Left lung (tissue), 4 donors: ENCODE measurements at regions not wholly inside any gene's neighbourhood (a gene's known extent, or its start where the extent isn't known, plus 50 kb on each side); places are given as distances from the start of the nearest gene placed in this dataset.

Experiments
- ATAC-seq: fragments of 200-7000 bp; cut with Tn5 transposase; one replicate; pipeline ENCODE4 v1.9.1; 2020; ENCODE audit warnings: moderate library complexity
- DNase-seq, 4 donors: peaks; one replicate each; pipeline ENCODE4 v3.0.0-alpha.2; 2013 to 2020
- H3K27ac ChIP-seq, 2 donors: fragments of 200-600 bp; sonication (generic) in 1 of 2; one replicate each; pipeline versions ENCODE4 v1.5.0 to v1.8.0; 2020 to 2021
- H3K27me3 ChIP-seq, 2 donors: fragments of 200-600 bp; sonication (generic) in 1 of 2; one replicate each; pipeline versions ENCODE4 v1.5.0 to v1.8.0; 2020 to 2021
- H3K36me3 ChIP-seq, 2 donors: fragments of 200-600 bp; sonication (generic) in 1 of 2; one replicate each; pipeline versions ENCODE4 v1.5.0 to v1.8.0; 2020 to 2021
- H3K4me1 ChIP-seq, 2 donors: fragments of 200-600 bp; one replicate each; pipeline ENCODE4 v1.8.0; 2021
- H3K4me3 ChIP-seq, 2 donors: fragments of 200-600 bp; sonication (generic) in 1 of 2; one replicate each; pipeline versions ENCODE4 v1.5.0 to v1.8.0; 2020 to 2021; ENCODE audit warnings: mild to moderate bottlenecking in 1 of 2
- H3K9me3 ChIP-seq, 2 donors: fragments of 200-600 bp; sonication (generic) in 1 of 2; one replicate each; pipeline versions ENCODE4 v1.5.0 to v1.8.0; 2020 to 2021
- CTCF ChIP-seq, 2 donors: fragments of 200-600 bp; sonication (generic) in 1 of 2; IDR thresholded peaks; one replicate each; pipeline versions ENCODE4 v1.5.0 to v1.8.0; 2021; ENCODE audit warnings: antibody characterized with exemption in 2 of 2
- intact Hi-C, 2 donors: fragments of 100-400 bp; cut with DNase I; formaldehyde crosslinking; loops; one replicate each; pipeline versions ENCODE4 v1.11.2 to v1.14.2; 2022
- donor health status: DM: no; HTN: yes; CAD: no.
- donor health status: DM: no; HTN: no; CAD: no.

GRCh38 chr11:27192184-27192583 is 151.6 kb downstream of the BBOX1 start:
- ATAC-seq (no peak), DNase-seq (no peak)
- intact Hi-C loops = no loop called here
- Histone ChIP-seq H3K4me1 (no peaks in the 10 kb centered on the region), H3K9me3 (no peaks in the 10 kb centered on the region), H3K27me3 (peaks cover 9 to 44% of the 10 kb centered on the region in 2 donors), H3K4me3 (no peak overlapping the region), H3K27ac (no peak overlapping the region), H3K36me3 (no peaks in the 10 kb centered on the region)
- no peak for TF ChIP-seq CTCF (IDR thresholded peaks at IDR 0.05)

- Histone ChIP-seq H3K9me3 (no peaks in the 10 kb centered on the region), H3K27me3 (peaks cover 9 to 42% of the 10 kb centered on the region in 2 donors), H3K36me3 (no peaks in the 10 kb centered on the region), H3K4me3 (no peak overlapping the region), H3K4me1 (no peaks in the 10 kb centered on the region), H3K27ac (no peak overlapping the region)
- no peak for TF ChIP-seq CTCF (IDR thresholded peaks at IDR 0.05)
- ATAC-seq (no peak), DNase-seq (no peak)
- intact Hi-C loops = no loop called here
Measured at GRCh38 chr11:27191639-27192038, 151.0 kb downstream of the BBOX1 start.

- no peaks in the 10 kb centered on the region for H3K4me1 ChIP-seq
- no peak overlapping the region for H3K27ac ChIP-seq
- DNase-seq = no peak
- H3K27me3 ChIP-seq = peaks cover 0 to 32% of the 10 kb centered on the region in 2 donors
- no peaks in the 10 kb centered on the region for H3K9me3 ChIP-seq
- intact Hi-C loops = loop anchor here in 1 of 2 donors (5.0 kb wide), 1 partner anchor 104 kb away; no protein-coding TSS in a partner anchor
- no peak for ATAC-seq
- H3K36me3 ChIP-seq = no peaks in the 10 kb centered on the region
- no peak for TF ChIP-seq CTCF (IDR thresholded peaks at IDR 0.05)
- H3K4me3 ChIP-seq = no peak overlapping the region
Measured at GRCh38 chr11:27188696-27189095, 148.1 kb downstream of the BBOX1 start.

- no peak for TF ChIP-seq CTCF (IDR thresholded peaks at IDR 0.05)
- no peaks in the 10 kb centered on the region for H3K9me3 ChIP-seq
- peaks cover 2 to 36% of the 10 kb centered on the region in 2 donors for H3K27me3 ChIP-seq
- intact Hi-C loops = loop anchor here in 1 of 2 donors (5.0 kb wide), 1 partner anchor 104 kb away; no protein-coding TSS in a partner anchor
- H3K27ac ChIP-seq = no peak overlapping the region
- H3K4me1 ChIP-seq = no peaks in the 10 kb centered on the region
- DNase-seq (no peak), ATAC-seq (no peak)
- H3K4me3 ChIP-seq = no peak overlapping the region
- no peaks in the 10 kb centered on the region for H3K36me3 ChIP-seq
Measured at GRCh38 chr11:27187848-27188621, 147.4 kb downstream of the BBOX1 start.

GRCh38 chr11:27187075-27187847 is 146.6 kb downstream of the BBOX1 start:
- intact Hi-C loops = loop anchor here in 1 of 2 donors (5.0 kb wide), 1 partner anchor 105 kb away; no protein-coding TSS in a partner anchor
- DNase-seq = no peak
- no peak for TF ChIP-seq CTCF (IDR thresholded peaks at IDR 0.05)
- H3K4me3 ChIP-seq = no peak overlapping the region
- no peak overlapping the region for H3K27ac ChIP-seq
- peaks cover 9 to 40% of the 10 kb centered on the region in 2 donors for H3K27me3 ChIP-seq
- no peaks in the 10 kb centered on the region for H3K4me1 ChIP-seq
- no peaks in the 10 kb centered on the region for H3K9me3 ChIP-seq
- H3K36me3 ChIP-seq = no peaks in the 10 kb centered on the region
- no peak for ATAC-seq
